Body of pancreas (tissue), 4 donors: ENCODE measurements at regions not wholly inside any gene's neighbourhood (a gene's known extent, or its start where the extent isn't known, plus 50 kb on each side); places are given as distances from the start of the nearest gene placed in this dataset.

Experiments
- POLR2A ChIP-seq, 3 donors: fragments of 450-650 bp; IDR thresholded peaks; one replicate each; pipeline ENCODE4 v1.6.1; 2016; ENCODE audit warnings: antibody characterized with exemption in 3 of 3, mild to moderate bottlenecking in 2 of 3
- TF ChIP-seq, protein P1 (sequence below), 7 experiments: fragments of 450-650 bp in 4 of 7; fragments of 200-600 bp in 3 of 7; sonication (generic) in 3 of 7; IDR thresholded peaks; one replicate each; pipeline ENCODE4 v1.5.1; 2016 to 2019; ENCODE audit warnings: antibody characterized with exemption in 7 of 7

DNA sequence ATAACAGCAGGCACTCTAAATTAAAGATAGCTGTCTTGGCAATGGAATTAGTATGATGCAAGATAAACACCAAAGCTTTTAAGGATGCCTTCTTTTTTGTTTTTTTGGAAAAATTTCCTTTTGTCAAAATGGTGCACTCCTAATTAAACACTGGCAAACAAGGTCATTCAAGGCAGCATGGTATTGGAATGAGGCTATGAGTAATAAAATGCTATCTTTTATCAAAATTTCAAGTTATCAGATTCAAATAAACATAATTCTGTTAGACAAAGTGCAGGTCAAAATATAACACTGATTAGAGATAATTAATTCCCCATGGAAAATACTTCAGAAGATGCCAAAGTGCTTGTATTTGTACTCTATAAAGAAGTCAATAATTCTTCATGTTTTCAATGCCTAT lies 514.1 kb downstream of the TENT5A start:
- TF ChIP-seq, protein P1, sequence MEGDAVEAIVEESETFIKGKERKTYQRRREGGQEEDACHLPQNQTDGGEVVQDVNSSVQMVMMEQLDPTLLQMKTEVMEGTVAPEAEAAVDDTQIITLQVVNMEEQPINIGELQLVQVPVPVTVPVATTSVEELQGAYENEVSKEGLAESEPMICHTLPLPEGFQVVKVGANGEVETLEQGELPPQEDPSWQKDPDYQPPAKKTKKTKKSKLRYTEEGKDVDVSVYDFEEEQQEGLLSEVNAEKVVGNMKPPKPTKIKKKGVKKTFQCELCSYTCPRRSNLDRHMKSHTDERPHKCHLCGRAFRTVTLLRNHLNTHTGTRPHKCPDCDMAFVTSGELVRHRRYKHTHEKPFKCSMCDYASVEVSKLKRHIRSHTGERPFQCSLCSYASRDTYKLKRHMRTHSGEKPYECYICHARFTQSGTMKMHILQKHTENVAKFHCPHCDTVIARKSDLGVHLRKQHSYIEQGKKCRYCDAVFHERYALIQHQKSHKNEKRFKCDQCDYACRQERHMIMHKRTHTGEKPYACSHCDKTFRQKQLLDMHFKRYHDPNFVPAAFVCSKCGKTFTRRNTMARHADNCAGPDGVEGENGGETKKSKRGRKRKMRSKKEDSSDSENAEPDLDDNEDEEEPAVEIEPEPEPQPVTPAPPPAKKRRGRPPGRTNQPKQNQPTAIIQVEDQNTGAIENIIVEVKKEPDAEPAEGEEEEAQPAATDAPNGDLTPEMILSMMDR (IDR thresholded peaks at IDR 0.05): no peak
- no peak for TF ChIP-seq POLR2A (IDR thresholded peaks at IDR 0.05)
